NCI-H345 (cell line): ENCODE measurements at regions not wholly inside any gene's neighbourhood (a gene's known extent, or its start where the extent isn't known, plus 50 kb on each side); places are given as distances from the start of the nearest gene placed in this dataset.

ENCODE experiments used
- DNase-seq: peaks from one replicate; lab custom pipeline; 2025; lab: John Stamatoyannopoulos, UW

DNA sequence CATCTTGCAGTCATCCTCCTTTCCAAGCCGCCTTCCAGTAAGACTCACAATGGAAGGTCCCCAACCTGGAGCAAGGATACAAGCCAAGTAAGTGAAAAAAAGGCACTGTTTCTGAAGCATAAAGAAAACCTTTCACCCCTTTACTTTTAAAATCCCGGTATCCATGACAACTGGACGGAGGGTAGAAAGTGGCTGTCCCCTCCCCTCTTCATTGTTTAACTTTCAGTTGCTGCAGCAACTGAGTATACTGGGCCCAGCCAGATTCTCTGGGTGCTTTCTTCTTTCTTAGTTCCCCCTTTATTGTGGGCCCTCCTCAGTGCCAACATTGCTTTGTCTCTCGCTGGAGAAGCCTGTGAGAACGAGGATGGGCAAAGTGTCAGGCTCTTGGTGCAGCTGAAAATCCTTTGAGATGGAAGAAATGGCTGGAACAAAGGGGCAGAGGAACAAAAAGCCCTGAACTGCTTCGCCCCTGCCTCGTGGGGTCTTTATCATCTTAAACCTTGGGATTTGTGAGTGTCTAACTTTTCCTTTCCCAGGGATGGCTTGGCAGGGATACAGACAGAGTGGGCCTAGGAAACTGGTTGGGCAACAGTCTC lies 224.0 kb upstream of the RGMA start:
- no peak for DNase-seq

DNA sequence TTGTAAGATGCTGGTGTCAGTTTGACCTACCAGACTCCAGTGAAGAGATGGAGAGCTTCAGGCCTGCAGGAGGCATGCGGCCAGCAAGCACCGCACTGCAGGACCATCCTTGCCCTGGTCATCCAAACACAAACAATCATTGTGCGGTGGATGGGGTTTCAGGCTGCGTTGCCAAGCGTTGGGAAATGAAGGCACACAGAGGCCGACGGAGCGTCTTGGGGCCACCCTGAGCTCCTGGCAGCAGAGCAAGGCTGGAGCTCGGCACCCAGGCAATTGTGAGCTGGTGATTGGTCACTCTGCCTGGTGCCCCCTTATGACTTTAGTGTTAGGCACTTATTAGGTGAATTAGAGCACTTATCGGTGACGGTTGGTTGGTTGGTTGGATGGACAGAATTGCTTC lies 222.6 kb upstream of the RGMA start:
- DNase-seq: no peak

DNA sequence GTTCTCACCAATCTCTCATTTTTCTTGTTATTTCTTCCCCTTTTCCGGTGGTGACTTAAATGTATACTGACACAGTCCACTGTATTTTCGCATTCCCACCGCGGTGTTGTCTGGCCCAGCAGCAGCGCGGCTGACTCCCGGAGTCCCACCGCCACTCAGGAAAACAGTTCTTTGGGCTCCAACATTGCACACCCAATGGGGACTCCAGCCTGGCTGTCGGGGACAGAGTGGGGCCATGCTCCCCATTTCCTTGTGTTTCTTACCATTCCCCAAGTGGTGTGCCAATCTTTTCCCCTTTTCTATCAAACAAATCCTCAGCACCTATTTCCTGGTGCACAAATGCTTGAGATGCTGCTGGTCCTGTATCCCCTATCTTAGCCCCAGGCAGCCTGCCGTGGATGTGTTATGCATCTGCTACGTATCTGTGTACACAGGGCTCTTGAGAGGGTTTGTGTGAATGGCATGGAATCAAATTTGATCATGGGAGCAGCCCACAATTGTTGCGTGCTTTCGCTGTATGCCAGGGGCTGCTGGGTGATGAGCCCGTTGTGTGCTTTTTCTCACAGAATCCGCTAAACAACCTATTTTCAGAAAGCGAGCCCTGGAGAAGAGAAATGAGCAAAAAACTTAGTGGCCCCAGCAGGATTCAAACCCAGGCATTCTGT lies 219.1 kb upstream of the RGMA start:
- peak; percentile 71 for DNase-seq

DNA sequence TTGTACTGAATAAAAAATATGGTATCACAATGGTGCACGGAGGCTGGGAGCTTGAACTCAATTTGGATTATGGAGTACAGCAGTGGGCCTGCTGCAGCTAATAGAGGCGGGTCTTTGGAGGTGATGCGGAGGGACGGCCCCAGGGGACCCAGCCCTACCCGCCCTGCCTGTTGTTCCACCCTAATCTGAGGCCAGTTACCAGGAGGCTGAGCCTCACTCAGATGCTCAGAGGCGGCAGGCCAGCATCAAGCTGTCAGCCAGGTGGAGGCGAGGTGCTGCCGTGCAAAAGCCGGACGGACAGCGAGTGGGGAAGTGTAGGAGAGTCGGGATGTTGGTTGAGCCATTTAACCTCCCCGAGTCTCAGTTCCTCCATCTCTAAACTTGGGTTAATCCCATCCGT lies 218.5 kb upstream of the RGMA start:
- no peak for DNase-seq

DNA sequence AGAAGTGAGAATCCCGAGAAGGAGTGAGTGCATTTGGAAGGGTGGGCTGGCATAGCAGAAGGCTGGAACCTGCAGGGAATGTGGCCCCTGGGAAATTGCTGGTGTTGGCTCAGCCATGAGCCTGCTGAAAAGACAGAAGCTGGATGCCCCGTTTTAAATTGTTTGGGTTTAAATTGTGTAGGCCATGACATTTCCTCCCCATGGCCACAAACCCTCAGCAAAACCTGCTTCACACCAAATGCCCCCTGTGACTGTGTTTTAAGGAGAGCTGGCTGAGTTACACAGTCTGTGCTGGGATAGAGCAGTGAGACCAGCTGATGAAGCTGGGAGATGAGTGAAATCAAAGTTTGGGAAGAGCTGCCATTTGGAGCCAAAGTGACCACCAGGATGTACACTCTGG lies 216.3 kb upstream of the RGMA start:
- no peak for DNase-seq

DNA sequence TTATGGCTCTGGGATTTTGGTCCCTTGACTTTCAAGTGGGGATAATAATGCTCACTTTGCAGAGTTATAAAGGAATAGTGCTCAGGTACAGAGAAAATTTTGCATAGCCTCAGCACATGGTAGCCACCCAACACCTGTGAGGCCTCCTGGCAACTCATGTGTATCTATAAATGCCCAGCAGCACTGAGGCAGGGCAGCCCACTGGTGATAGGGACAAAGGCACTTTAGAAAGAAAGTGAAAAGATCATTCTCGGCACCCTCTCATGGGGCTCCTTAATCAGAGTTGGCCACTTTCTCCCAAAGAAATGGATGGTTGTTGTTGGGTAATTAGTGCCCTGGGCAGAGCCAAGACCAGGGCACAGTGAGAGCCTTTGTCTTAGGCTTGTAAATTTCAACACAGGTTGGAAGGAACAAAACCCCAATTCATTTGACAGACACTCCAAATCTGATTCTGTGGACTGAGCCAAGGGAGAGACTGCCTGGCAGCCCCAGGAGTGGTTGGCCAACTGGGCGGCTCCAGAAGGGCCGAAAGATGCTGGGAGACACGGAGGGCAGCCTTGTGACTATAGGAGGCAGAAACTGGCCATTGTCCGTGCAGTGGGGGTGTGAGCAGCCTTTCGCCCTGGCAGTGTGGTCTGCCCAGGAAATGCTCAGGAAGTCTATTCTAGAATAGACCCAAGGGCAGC lies 213.2 kb upstream of the RGMA start:
- no peak for DNase-seq

DNA sequence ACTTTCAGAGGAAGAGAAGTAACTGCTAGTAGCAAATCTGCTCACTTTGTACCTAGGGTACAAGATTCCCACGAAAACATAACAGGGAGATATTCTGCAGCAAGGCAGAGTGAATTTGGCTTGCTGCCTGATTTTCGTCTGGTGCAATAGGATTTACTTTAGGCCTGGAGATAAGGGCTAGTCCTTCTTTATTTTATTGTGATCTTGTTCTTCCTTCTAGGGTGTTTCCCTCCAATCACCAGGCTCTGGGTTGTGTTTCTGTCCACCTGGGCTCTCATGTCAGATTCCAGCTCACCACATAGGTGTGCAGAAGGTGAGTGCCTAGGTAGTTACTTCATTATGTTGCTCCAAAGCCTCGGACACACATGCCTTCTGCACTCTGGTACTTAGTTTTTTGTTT lies 211.8 kb upstream of the RGMA start:
- DNase-seq: no peak

DNA sequence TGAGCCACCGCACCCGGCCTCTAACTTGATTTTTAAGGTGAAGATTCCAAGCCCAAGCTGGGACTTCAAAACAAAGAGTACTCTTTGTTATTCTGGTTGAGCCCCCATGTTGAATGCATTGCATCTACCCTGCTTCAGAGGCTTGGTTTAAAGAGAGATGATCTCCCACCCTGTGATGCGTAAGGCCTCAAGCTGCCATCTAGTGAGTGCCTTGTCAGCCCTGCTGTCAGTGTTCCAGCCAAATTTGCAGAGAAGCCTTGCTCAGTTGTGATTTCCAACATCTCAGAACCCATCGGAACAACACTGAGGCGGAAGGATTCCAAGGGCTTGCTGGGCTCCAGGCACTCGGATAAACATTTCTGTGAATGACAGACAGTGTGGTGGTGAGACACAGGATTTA lies 210.7 kb upstream of the RGMA start:
- DNase-seq: no peak

DNA sequence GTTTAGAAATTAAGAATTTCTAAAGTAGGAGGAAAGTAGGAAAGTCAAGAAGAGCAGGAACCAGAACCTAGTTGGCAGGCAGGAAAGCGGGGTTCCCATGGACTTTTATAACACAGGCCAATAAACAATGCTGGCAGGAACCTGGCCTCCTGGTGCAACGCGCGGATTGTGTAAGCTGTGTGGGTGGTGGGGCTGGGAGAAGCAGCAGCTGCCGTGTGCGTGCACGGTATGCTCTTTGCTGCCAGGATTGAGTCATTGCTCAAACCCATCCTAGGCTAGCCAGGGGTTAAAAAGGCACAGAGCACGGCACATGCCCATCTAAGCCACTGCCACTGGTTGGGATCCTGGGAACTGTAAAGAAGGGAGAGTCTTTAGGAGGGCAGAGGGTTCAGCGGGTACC lies 209.9 kb upstream of the RGMA start:
- no peak for DNase-seq

DNA sequence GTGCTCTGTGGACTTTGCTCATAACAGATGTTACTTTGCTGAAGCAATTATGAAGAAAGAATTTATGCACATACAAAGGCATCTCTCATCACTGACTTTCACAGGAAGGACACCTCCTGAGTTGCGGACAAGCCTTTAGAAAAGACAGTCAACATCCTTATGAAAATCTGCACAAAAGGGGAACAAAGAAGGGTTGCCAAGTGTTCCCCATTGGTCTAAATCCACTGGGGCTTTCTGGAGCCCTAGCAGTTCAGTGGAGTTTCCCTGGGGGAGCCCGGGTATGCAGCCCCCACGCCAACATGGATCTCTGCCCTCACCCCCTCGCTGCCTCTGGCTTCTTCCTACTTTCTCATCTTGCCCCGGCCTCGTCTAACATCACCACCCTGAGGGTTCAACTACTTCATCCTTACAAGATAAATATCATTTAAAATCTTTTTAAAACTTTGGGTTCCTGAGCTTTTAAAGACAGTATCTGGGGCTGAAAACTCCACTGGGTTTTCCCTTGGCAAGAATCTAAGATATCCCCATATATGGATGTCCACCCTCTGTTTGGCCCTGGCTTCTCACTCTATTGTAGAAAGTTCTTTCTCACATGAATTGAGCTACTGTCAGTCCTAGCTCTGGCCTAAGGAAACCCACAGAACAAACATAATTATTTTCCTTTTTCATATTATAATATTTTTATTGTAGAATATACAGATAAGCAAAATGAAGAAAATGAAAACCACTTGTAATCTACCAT lies 207.9 kb upstream of the RGMA start:
- DNase-seq: no peak

DNA sequence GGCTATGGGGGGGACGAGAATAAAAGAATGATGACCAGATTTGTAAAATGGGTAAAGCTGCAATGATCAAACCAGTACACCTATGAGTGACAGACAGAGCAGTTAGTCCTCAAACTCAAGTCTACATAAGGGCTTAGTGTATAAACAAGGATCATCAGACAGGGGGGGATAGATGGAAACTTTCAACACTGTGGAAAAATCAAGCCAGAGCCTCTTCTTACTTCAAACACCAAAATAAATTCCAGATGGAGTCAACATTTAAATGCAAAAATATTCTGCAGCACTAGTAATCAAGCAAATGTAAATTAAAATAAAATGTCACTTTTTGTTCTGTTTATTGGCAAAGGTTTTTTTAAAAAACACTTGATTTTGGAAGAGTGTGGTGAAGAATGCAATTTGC lies 205.9 kb upstream of the RGMA start:
- no peak for DNase-seq

DNA sequence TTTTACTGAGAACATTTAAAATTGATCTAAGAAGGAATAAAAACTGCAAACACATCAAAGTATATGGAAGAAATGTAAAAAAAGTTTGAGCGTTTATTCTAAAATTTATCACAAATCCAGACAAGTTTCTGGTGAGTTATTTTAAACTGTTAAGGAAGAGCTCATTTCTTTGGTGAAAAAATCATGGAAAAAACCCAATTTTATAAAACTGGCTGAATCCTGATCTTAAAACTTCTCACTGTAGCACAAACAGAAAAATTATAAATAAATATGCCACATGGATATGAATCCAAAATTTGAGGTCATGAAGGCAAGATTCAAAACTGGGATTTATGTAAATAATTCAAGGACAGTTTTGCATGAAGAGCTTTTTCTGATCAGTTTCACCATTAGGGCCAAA lies 205.1 kb upstream of the RGMA start:
- no peak for DNase-seq

DNA sequence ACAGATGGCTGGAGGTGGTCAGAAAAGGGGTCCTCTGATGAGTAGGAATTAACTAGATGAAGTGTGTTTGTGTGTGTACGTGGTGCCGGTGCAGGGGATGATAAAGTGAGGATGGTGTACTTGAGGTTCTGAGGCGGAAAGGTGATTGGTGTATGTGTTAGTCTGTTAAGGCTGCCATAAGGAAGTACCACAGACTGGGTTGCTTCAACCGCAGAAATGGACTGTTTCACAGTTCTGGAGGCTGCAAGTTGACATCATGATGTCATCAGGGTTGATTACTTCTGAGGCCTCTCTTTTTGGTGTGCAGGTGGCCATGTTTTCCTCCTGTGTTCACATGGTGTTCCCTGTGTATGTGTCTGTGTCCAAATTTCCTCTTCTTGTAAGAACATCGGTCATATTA lies 202.4 kb upstream of the RGMA start:
- DNase-seq: no peak

DNA sequence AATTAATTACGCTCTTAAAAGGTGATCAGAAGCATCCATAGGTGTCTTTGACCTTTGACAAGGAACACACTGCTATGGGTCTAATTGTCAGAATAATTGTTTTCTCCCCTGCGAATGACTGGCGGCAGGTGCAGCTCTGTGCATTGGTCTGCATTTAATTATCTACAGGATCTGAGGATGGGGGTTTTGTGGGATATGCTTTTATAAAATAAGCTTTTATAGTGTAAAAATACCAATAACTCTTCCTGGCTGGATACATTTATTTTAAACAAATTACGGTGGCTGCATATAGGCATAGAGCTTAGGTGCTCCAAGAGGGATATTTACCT lies 201.6 kb upstream of the RGMA start:
- DNase-seq: no peak

DNA sequence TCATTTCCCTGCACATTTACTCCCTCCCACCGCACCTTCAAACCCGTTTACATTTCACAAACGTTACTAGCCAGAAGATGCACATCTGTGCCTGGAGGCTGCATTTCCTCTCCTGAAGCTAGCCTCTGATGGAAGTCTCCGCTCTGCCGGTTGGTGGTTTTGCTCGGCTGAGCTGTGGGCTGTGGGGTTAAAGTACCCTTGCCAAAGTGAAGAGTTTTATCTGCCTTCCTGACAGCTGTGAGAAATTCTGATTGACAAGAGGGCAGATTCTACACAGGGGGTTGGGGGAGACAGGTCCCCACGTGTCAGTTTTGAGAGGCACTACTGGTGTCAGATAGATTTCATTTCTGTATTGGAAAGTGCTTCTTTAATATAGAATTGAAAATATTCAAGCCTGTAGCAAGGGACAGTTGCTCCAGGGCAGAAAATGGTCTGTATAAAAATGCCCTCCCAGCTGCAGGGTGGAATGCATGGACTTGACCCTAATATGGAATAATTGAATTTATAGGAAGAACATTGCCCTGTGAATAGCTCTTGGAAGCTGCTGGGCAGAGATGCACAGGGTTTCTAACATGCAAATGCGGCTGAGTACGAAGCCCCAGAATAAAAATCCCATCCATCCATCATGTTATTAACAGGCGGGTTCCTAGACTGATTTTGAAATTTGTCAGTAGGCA lies 201.1 kb upstream of the RGMA start:
- no peak for DNase-seq

DNA sequence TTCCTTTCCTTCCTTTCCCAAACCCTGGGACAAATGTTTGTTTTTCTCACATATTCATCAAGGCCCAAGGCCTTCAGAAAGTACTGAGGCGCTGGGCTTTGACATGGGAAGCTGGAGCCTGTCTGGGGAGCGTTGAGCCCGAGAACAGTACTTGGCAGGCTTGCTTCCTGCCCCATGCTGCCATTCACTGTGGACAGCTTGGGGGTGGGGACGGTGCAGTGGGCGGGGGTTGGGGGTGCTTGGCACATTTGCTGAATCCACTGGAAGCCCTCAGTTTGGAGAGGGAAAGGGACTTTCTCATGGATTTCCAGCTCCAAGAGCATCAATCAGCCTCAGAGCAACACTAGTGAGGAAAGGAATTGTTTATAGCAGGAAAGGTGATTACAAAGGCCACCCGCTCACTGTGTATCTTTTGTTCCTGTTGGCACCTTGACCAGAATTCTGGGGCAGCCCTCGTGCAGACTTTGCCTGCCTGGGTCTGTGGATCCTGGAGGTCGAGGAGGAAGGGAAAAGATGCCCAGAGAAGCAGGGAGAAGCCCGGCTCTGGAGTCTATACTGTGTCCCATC lies 199.8 kb upstream of the RGMA start:
- DNase-seq: no peak

DNA sequence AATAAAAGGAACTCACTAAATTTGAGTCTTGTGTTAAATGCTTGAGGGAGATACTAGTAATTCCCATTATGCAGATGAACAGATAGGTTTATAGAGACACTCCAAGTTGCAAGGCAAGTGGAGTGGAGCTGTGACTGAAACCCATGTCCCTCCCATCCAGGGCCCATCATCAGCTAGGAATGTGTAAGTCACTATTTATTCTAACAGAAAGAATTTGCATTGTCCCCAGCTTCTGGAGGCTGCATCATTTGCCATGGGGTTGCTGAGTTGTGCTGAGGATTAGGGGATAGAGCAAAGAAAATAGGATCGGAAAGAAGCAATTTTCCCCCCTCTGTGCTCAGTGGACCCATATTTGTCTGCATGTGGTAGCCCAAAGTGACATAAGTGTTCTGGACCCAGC lies 197.4 kb upstream of the RGMA start:
- DNase-seq: no peak

DNA sequence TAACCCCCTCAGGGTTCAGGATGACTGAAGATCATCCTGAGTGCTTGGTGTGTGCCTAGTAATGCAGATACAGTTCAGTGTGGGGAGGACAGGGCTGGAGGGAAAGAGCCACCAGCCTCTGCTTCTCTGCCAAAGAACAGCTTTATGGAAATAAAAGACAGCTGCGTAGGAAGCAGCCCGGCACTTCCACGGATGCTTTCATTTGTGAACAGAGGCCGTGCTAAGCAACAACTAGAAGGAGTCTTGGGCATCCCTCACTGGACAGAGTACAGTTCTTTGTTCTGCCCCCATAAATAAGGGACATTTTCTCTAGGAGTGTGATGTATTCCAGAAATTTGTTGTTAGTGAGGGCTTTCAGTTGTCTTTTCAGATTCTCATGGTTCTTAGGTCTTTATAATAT lies 194.8 kb upstream of the RGMA start:
- DNase-seq: no peak

DNA sequence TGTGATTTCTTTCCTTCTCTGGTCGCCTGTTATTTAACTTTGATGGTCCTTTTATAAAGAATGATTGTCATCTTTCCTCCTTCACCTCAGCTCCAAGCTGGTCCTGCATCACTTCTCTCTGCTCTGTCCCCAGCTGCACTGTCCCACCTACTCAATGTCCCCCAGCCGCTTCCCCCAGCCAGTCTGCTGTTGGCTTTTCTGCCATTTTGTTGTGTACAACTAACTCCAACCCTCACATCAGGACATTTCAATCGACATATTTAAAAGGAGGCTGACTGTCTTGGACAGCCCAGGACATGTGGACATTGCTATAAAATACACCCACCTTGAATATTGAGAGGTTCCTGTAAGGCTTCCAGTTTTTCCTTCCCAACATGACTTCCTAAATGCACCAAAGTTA lies 193.8 kb upstream of the RGMA start:
- no peak for DNase-seq

DNA sequence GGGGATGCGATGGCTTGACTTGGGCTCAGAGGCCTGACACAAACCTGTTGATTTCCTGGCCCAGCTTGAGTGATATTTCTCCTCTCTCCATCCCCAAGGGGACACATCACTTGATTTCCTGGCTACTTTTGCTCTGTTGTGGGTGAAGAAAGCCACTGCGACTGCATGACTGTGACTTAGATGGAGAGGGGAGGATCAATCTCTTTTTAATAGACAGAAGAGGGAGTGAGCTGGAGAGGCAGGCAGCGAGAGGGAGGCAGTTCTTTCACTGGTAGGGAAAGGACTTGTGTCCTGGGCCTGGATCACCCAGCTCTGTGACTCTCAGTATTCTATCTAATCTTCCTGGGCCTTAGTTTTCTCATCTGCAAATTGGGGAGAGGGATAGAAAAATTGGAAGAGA lies 189.8 kb upstream of the RGMA start:
- DNase-seq: no peak

DNA sequence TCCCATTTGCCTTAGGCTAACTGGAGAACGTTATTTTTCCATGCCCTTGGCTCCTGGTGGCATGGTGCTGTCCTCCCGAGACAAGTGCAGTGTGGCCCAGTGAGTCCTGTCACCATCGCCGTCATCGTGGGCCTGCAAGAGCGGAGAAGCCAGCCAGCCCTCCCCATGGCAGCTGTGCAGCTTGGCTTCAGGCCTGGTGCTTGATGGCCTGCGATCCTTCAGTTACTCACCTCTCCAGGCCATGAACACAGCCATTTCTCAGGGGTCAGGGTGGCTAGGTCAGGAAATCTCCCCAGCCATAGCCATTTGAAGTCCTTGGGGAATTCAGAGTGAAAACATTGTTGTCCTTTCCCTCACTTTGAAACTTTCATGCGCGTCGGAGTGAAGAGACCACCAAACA lies 189.0 kb upstream of the RGMA start:
- DNase-seq: no peak

DNA sequence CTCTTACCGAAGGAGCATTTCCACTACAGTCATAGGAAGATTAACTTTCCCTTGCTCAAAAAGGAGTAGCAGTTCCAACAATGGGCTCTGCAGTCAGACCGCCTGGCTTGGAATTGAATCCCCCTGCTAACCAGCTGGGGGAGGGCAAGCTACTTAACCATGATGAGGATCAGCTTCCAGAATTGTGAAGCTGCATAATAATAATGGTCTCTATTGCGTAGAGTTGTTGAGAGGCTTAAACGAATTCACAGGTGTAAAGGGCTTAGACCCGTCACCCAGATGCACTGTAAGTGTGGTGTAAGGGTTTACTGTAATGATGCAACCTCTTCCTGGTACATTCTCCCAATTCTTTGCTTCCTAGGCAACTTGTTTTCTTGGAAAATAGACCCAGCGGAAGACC lies 185.2 kb upstream of the RGMA start:
- DNase-seq: no peak
